ENCODE measurements at regions not wholly inside any gene's neighbourhood (a gene's known extent, or its start where the extent isn't known, plus 50 kb on each side); places are given as distances from the start of the nearest gene placed in this dataset.

- TF ChIP-seq CTCF (IDR thresholded peaks at IDR 0.05) (no peak), POLR2A (IDR thresholded peaks at IDR 0.05) (no peak)
Measured at GRCh38 chr11:22989371-22989770, 129.1 kb upstream of the CCDC179 start.

Data from esophagus squamous epithelium (tissue), 4 donors.